HG02678 (cell line): ENCODE measurements at regions not wholly inside any gene's neighbourhood (a gene's known extent, or its start where the extent isn't known, plus 50 kb on each side); places are given as distances from the start of the nearest gene placed in this dataset.

Experiments
- ATAC-seq: cut with Tn5 transposase; IDR thresholded peaks from one replicate; pipeline ENCODE4 v1.9.1; 2021; ENCODE audit warnings: mild to moderate bottlenecking, moderate library complexity; ENCODE audit not compliant: unreplicated experiment

- no peak for ATAC-seq
These were observed 53.9 kb downstream of the FOXL1 start for GRCh38 chr16:86632206-86632605.

- no peak for ATAC-seq
These were observed 54.6 kb downstream of the FOXL1 start for GRCh38 chr16:86632944-86633343.

- ATAC-seq: no peak
These were observed 55.9 kb downstream of the FOXL1 start for GRCh38 chr16:86634292-86634691.

GRCh38 chr16:86635176-86635876 is 57.0 kb downstream of the FOXL1 start:
- ATAC-seq: no peak

GRCh38 chr16:86635926-86636325 is 57.6 kb downstream of the FOXL1 start:
- no peak for ATAC-seq

GRCh38 chr16:86637744-86638143 is 59.4 kb downstream of the FOXL1 start:
- ATAC-seq: no peak

GRCh38 chr16:86638642-86639041 is 60.3 kb downstream of the FOXL1 start:
- no peak for ATAC-seq

GRCh38 chr16:86639354-86639753 is 61.0 kb downstream of the FOXL1 start:
- no peak for ATAC-seq

GRCh38 chr16:86640265-86640843 is 62.0 kb downstream of the FOXL1 start:
- no peak for ATAC-seq

GRCh38 chr16:86642087-86642486 is 63.7 kb downstream of the FOXL1 start:
- no peak for ATAC-seq

- no peak for ATAC-seq
These were observed 65.3 kb downstream of the FOXL1 start for GRCh38 chr16:86643671-86644070.

- no peak for ATAC-seq
These were observed 69.2 kb downstream of the FOXL1 start for GRCh38 chr16:86647561-86647960.

- no peak for ATAC-seq
These were observed 71.5 kb downstream of the FOXL1 start for GRCh38 chr16:86649875-86650274.

GRCh38 chr16:86651013-86651627 is 72.8 kb downstream of the FOXL1 start:
- no peak for ATAC-seq

GRCh38 chr16:86651823-86652222 is 73.5 kb downstream of the FOXL1 start:
- no peak for ATAC-seq

- no peak for ATAC-seq
These were observed 75.1 kb downstream of the FOXL1 start for GRCh38 chr16:86653285-86654006.

- no peak for ATAC-seq
These were observed 79.6 kb downstream of the FOXL1 start for GRCh38 chr16:86657972-86658371.

- ATAC-seq: no peak
These were observed 82.3 kb downstream of the FOXL1 start for GRCh38 chr16:86660623-86661022.

GRCh38 chr16:86661706-86662105 is 83.4 kb downstream of the FOXL1 start:
- ATAC-seq: no peak

GRCh38 chr16:86662195-86662594 is 83.8 kb downstream of the FOXL1 start:
- ATAC-seq: no peak

GRCh38 chr16:86662740-86663139 is 84.4 kb downstream of the FOXL1 start:
- no peak for ATAC-seq
